GM18870 (cell line): ENCODE measurements at regions not wholly inside any gene's neighbourhood (a gene's known extent, or its start where the extent isn't known, plus 50 kb on each side); places are given as distances from the start of the nearest gene placed in this dataset.

Source experiments
- ATAC-seq: cut with Tn5 transposase; IDR thresholded peaks from one replicate; pipeline ENCODE4 v1.9.1; 2021; ENCODE audit warnings: moderate library complexity; ENCODE audit not compliant: unreplicated experiment

- no peak for ATAC-seq
Observed at GRCh38 chr14:61893371-61893940, 131.2 kb downstream of the SNAPC1 start.

GRCh38 chr14:61894452-61895077 is 132.3 kb downstream of the SNAPC1 start:
- no peak for ATAC-seq

- ATAC-seq = no peak
Observed at GRCh38 chr14:61897300-61897699, 135.1 kb downstream of the SNAPC1 start.

DNA sequence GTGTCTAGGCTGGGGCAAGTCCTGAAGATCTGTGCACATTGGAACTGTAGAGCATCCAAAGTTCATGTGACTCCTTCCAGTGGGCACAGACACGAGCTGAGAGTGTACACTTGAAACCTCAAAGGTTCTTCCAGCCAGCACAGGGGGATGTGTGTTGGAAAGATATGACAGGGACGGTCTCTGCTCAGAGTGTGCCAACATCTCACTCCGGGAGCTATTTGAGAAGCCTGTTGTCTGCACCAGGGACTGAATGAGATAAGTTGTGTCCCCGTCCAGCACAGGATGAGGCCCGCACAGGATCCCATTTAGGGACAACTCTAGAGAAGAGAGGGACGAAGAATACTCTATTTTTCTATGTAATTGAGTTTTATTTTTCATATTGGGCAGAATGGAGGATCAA is 136.3 kb downstream of the SNAPC1 start:
- no peak for ATAC-seq

- ATAC-seq = no peak
Observed at GRCh38 chr14:61899497-61899896, 137.3 kb downstream of the SNAPC1 start.

- no peak for ATAC-seq
Observed at GRCh38 chr14:61904946-61905345, 142.7 kb downstream of the SNAPC1 start.

DNA sequence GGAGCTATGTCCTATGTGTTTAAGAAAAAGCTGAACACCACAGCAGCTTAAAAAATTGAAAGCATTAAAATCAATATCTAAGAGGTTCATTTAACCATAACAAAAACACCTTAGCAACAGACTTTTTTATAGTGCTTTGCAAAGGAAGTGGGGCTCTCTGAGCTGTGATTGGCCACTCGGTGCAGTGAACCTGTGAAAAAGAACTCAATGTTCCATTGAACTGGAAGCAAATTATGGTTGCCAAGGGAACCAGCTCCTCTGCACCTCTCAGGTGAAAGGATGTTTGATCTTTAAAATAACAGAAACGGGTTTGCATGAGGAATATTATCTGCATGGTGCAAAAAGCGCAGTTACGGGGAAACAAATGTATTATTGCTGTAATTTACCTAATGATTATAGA is 149.4 kb downstream of the SNAPC1 start:
- no peak for ATAC-seq

GRCh38 chr14:61918998-61919397 is 156.8 kb downstream of the SNAPC1 start:
- no peak for ATAC-seq

DNA sequence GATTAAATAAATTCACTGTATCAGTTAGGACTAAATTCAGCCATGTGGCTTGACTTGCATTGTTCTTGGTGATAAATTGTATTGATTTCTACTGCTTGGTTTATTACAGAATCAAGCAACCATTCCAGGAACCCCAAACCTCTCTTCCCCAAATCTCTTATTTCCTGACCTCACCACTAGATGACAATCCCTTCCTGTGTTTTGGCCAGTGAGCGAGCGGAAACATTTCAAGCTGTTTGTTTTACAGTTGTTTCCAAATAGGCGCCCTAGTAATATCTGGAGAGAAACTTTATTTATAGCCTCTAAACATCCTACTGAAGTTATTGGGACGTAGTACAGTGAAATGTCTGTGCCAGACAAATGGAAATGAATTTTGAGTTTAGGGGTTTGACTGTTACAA is 161.1 kb downstream of the SNAPC1 start:
- ATAC-seq = no peak

- no peak for ATAC-seq
Observed at GRCh38 chr14:61925043-61925442, 162.8 kb downstream of the SNAPC1 start.

DNA sequence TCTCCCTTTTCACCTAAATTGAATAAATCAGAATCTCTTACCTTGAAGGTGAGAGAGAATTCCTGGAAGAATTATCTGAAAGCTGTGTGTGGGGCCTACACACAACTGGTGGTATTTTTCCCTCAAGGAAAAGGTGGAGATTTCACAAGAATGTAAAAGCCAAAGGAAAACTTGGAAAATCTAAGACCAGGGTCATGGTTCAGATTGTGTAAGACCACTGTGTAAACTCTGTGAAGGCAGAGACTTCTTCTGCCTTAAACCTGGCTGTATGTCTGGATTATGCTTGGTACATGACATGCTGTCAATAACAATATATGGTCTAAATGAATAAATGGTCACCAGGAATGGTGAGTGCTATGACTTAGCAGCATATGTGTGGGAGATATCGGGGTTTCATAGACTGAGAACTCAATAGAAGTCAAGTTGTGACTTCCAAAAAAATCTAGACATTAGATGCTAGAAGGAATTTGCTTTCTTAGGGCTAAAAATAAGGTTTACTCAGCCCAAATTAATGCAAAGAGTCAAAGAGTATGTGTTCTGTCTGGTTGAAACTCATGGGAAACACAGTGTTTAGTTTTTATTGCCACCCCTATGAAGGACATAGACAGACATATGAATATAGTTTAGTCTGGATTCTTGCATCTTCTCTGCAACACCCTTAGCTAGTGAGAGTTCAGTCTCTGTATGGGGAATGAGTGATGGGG is 163.7 kb downstream of the SNAPC1 start:
- no peak for ATAC-seq

- ATAC-seq = no peak
Observed at GRCh38 chr14:61927060-61927459, 164.8 kb downstream of the SNAPC1 start.

GRCh38 chr14:61927520-61927919 is 165.3 kb downstream of the SNAPC1 start:
- no peak for ATAC-seq

- no peak for ATAC-seq
Observed at GRCh38 chr14:61928300-61928699, 166.1 kb downstream of the SNAPC1 start.

GRCh38 chr14:61928701-61929100 is 166.5 kb downstream of the SNAPC1 start:
- no peak for ATAC-seq

DNA sequence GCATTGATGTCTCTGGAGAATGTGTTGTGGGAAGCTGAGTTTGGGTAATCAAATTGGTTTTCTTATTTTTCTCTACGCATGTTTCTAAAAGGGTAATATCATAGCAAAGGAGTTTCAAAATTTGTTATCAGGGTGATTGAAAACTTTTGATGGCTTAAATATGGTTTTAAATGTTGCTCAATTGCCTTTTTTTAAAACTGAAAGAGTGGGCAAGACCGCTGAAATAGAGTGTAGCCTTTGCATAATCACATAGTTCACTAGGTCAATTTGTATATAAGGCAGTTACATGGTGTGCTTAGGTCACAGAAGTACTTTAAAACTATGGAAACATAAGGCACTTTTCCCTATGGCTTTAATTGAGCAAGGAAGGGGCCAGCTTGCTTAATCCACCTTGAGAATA is 167.4 kb downstream of the SNAPC1 start:
- no peak for ATAC-seq

DNA sequence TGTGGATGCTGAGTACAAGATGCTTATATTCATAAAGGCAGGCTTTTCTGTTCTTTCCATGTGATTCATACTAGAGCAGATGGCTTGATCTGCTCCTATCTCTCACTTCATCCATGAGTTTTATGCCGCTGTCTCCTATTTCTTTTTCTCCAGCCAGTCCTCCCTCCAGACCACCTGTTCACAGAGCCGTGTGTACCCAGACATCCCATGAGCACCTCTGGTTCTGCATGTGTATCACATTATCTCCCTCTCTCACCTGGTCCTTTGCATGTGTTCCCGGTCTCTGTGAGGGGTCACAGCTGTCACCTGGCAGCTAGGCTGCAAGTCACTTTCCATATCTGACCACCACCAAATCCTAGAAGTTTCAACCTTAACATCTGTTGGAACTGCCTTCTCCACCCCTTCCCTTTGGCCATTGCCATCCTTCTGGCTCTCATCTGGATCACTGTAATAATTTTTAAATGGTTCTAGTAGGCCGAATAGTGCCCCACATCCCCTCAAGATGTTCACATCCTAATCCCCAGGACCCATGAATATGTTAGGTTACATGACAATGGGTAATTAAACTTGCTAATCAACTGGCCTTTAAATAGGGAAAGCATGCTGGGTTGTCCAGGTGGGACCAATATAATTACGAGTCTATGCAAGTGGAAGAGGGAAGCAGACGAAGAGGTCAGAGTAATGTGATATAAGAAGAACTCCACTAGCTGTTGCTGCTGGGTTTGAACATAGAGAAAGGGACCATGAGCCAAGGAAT is 168.1 kb downstream of the SNAPC1 start:
- ATAC-seq = no peak

- ATAC-seq = no peak
Observed at GRCh38 chr14:61932974-61933373, 170.8 kb downstream of the SNAPC1 start.

DNA sequence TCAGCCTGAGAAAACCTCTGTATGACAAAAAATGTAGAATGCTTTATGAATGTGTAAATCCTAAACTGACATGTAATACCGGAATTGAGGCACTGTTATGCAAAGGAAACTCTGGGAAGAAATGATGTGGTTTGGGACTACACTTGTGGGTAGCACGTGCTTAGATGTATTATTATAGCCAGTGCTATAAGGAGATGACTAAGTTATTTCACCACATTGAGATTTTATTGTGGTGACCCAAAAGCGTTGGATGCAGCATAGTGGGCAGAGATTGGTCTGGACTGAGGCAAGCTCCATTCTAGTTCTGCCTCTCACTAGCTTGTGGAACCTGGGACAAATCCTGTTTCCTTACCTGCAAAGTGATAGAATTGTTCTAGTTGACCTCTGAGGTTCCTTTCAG is 172.2 kb downstream of the SNAPC1 start:
- ATAC-seq = no peak

DNA sequence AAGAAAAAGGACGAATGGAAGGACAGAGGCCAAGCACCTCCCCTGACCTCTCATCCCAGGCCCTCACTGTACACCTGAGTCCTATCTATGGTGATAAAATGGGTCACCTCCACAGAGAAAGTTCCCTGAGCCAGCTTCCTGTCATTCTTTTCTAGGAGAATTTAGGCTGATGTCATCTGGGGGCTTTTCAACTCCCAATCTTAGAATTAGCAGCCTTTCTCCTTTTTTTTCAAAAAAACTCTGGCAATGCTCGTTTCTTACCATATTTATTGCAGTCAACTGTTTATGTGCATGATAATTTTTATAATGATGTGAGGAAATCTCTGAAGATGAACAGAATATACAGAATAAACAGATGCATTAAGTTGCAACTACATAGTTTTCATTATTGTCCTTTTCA is 177.6 kb downstream of the SNAPC1 start:
- no peak for ATAC-seq

DNA sequence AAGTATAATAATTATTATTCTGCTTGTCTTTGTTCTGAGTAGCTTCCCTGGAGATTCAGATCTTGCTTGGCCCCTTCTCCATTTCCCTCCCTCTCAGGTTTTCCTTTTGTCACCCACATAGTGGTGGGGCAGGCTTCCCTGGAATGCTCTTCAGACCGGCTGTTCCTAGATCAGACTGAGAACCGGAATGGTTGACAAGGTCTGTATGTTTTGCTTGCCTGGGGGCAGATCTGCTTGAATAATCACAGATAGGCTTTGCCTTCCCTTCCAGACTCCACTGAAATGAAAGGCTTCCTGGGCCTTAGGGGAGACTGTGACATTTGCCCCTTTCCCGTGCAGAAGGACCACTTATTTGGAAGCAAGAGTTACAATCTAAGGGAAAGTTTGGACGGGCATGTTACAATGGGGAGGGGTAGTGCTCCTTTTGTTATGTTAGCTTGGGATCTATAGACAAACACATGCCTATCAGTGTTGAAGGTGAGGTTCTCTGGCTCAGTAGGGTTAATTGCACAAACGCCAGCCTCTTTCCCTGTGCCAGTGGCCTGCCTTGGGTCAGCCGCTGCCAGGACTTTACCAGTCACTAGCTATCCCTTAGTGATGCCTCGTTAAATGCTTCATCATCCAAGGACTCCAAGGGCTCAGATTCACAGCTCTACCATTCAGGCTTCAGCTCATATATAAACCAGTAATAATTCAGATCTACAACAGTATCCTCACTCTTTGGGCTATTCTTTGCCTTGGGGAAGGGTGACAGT is 178.6 kb downstream of the SNAPC1 start:
- ATAC-seq = no peak
